H9 (cell line): ENCODE measurements at regions not wholly inside any gene's neighbourhood (a gene's known extent, or its start where the extent isn't known, plus 50 kb on each side); places are given as distances from the start of the nearest gene placed in this dataset.

Experiments
- DNase-seq: peaks from one replicate; pipeline ENCODE4 v3.0.0-alpha.2; 2017
- H2AFZ ChIP-seq: one replicate; pipeline ENCODE4 v1.6.1; 2013; ENCODE audit warnings: mild to moderate bottlenecking, low read length, control low read depth, moderate library complexity
- H2AK5ac ChIP-seq: 2 replicates; pipeline ENCODE4 v1.6.1; 2013; ENCODE audit warnings: low read length, control low read depth, mixed read lengths; ENCODE audit not compliant: insufficient read length
- H2BK120ac ChIP-seq: one replicate; pipeline ENCODE4 v1.6.1; 2013; ENCODE audit warnings: low read depth, mild to moderate bottlenecking, low read length, control low read depth, inconsistent platforms; ENCODE audit not compliant: poor library complexity, severe bottlenecking
- H2BK12ac ChIP-seq: 2 replicates; pipeline ENCODE4 v1.6.1; 2013; ENCODE audit warnings: low read length, control low read depth, mixed read lengths, low read depth; ENCODE audit not compliant: insufficient read length
- H2BK15ac ChIP-seq: 2 replicates; pipeline ENCODE4 v1.6.1; 2013; ENCODE audit warnings: low read depth, low read length, control low read depth
- H2BK20ac ChIP-seq: one replicate; pipeline ENCODE4 v1.6.1; 2013; ENCODE audit warnings: low read depth, mild to moderate bottlenecking, low read length, control low read depth, inconsistent platforms; ENCODE audit not compliant: poor library complexity, severe bottlenecking
- H2BK5ac ChIP-seq: 2 replicates; pipeline ENCODE4 v1.6.1; 2013; ENCODE audit warnings: low read length, control low read depth, mixed read lengths; ENCODE audit not compliant: insufficient read length
- H3K14ac ChIP-seq: 2 replicates; pipeline ENCODE4 v1.6.1; 2013; ENCODE audit warnings: low read length, control low read depth; ENCODE audit not compliant: insufficient read depth
- H3K18ac ChIP-seq: 2 replicates; pipeline ENCODE4 v1.6.1; 2013; ENCODE audit warnings: low read depth, mild to moderate bottlenecking, mixed read lengths, low read length, control low read depth; ENCODE audit not compliant: insufficient read length
- H3K23ac ChIP-seq: 2 replicates; pipeline ENCODE4 v1.6.1; 2013; ENCODE audit warnings: low read length, control low read depth, mixed read lengths, low read depth; ENCODE audit not compliant: insufficient read length
- H3K23me2 ChIP-seq: 2 replicates; pipeline ENCODE4 v1.6.1; 2013; ENCODE audit warnings: low read depth, mild to moderate bottlenecking, mixed read lengths, low read length, control low read depth; ENCODE audit not compliant: insufficient read length, poor library complexity, severe bottlenecking
- H3K27ac ChIP-seq: 2 replicates; pipeline ENCODE4 v1.5.1; 2013; ENCODE audit warnings: low read length, control low read depth, mixed read lengths, low read depth; ENCODE audit not compliant: insufficient read length
- H3K27me3 ChIP-seq: 2 replicates; pipeline ENCODE4 v1.6.1; 2013; ENCODE audit warnings: low read length, control low read depth, inconsistent platforms; ENCODE audit not compliant: insufficient read depth
- H3K4ac ChIP-seq: 2 replicates; pipeline ENCODE4 v1.6.1; 2013; ENCODE audit warnings: low read depth, mild to moderate bottlenecking, control low read depth, inconsistent platforms, low read length, moderate library complexity
- H3K4me1 ChIP-seq: 2 replicates; pipeline ENCODE4 v1.6.1; 2013; ENCODE audit warnings: low read length, control low read depth, inconsistent platforms; ENCODE audit not compliant: insufficient read depth
- H3K4me2 ChIP-seq: 2 replicates; pipeline ENCODE4 v1.6.1; 2013; ENCODE audit warnings: low read length, control low read depth, mixed read lengths; ENCODE audit not compliant: insufficient read length, insufficient read depth
- H3K56ac ChIP-seq: 2 replicates; pipeline ENCODE4 v1.6.1; 2013; ENCODE audit warnings: low read depth, mild to moderate bottlenecking, mixed read lengths, low read length, control low read depth; ENCODE audit not compliant: insufficient read length
- H3K79me1 ChIP-seq: 2 replicates; pipeline ENCODE4 v1.6.1; 2013; ENCODE audit warnings: low read depth, mild to moderate bottlenecking, moderate library complexity, low read length, control low read depth, inconsistent platforms; ENCODE audit not compliant: insufficient read depth, poor library complexity, severe bottlenecking
- H3K79me2 ChIP-seq: 2 replicates; pipeline ENCODE4 v1.6.1; 2013; ENCODE audit warnings: low read length, control low read depth, inconsistent platforms; ENCODE audit not compliant: insufficient read depth
- H3K9ac ChIP-seq: 2 replicates; pipeline ENCODE4 v1.6.1; 2013; ENCODE audit warnings: low read length, control low read depth, mixed read lengths; ENCODE audit not compliant: insufficient read length; ENCODE audit errors: extremely low read depth
- H3K9me3 ChIP-seq: one replicate; pipeline ENCODE4 v1.6.1; 2013; ENCODE audit warnings: low read depth, low read length, inconsistent platforms; ENCODE audit not compliant: control insufficient read depth
- H3T11ph ChIP-seq: one replicate; pipeline ENCODE4 v1.6.1; 2013; ENCODE audit warnings: mild to moderate bottlenecking, low read length, control low read depth, inconsistent platforms
- H4K20me1 ChIP-seq: one replicate; pipeline ENCODE4 v1.6.1; 2013; ENCODE audit not compliant: control insufficient read depth, insufficient read length, insufficient read depth
- H4K5ac ChIP-seq: 2 replicates; pipeline ENCODE4 v1.6.1; 2013; ENCODE audit warnings: low read depth, mild to moderate bottlenecking, mixed read lengths, low read length, control low read depth; ENCODE audit not compliant: insufficient read length
- H4K8ac ChIP-seq: replicated peaks from 2 replicates; pipeline ENCODE4 v1.6.1; 2013; ENCODE audit warnings: low read length, control low read depth, mixed read lengths, low read depth; ENCODE audit not compliant: insufficient read length
- H4K91ac ChIP-seq: 2 replicates; pipeline ENCODE4 v1.6.1; 2013; ENCODE audit warnings: low read depth, mild to moderate bottlenecking, moderate library complexity, mixed read lengths, low read length, control low read depth; ENCODE audit not compliant: insufficient read length
- H3K27ac Mint-ChIP-seq, 3 experiments: 2 replicates in 2 of 3; 3 replicates in 1 of 3; pipeline ENCODE4 v1.8.0; 2020 to 2021; ENCODE audit warnings: mixed read lengths in 3 of 3, mild to moderate bottlenecking in 1 of 3, moderate library complexity in 1 of 3
- H3K27me3 Mint-ChIP-seq: 2 replicates; pipeline ENCODE4 v1.8.0; 2021; ENCODE audit warnings: low read depth, mild to moderate bottlenecking, moderate library complexity, mixed read lengths
- H3K36me3 Mint-ChIP-seq, 3 experiments: 2 replicates in 2 of 3; 3 replicates in 1 of 3; pipeline ENCODE4 v1.8.0; 2020 to 2021; ENCODE audit warnings: low read depth in 3 of 3, mixed read lengths in 3 of 3; ENCODE audit not compliant: insufficient read depth in 1 of 3
- H3K4me1 Mint-ChIP-seq, 2 experiments: 2 replicates each; pipeline ENCODE4 v1.8.0; 2020; ENCODE audit warnings: mixed read lengths in 2 of 2
- H3K4me3 Mint-ChIP-seq, 2 experiments: 2 replicates in 1 of 2; 3 replicates in 1 of 2; pipeline ENCODE4 v1.8.0; 2020 to 2021; ENCODE audit warnings: mild to moderate bottlenecking in 2 of 2, mixed read lengths in 2 of 2, moderate library complexity in 1 of 2
- H3K9me3 Mint-ChIP-seq, 2 experiments: 2 replicates in 1 of 2; 3 replicates in 1 of 2; pipeline ENCODE4 v1.8.0; 2020; ENCODE audit warnings: mild to moderate bottlenecking in 2 of 2, mixed read lengths in 2 of 2, moderate library complexity in 1 of 2
- TF ChIP-seq, protein P1 (sequence below): fragments of 200-600 bp; sonication (generic); conservative IDR thresholded peaks from 3 replicates; pipeline ENCODE4 v1.8.0; 2021; ENCODE audit warnings: antibody characterized with exemption, mild to moderate bottlenecking

GRCh38 chr2:199015072-199015471 lies 442.7 kb downstream of the SATB2 start:
- H2BK12ac ChIP-seq = no peak overlapping the region
- H3K79me1 ChIP-seq = no peaks in the 10 kb centered on the region
- no peak overlapping the region for H4K91ac ChIP-seq
- no peak overlapping the region for H3K4me2 ChIP-seq
- no peaks in the 10 kb centered on the region for H3K9me3 ChIP-seq
- H3K79me2 ChIP-seq = no peaks in the 10 kb centered on the region
- no peak for DNase-seq
- H3K27me3 Mint-ChIP-seq = no peaks in the 10 kb centered on the region
- H3K23me2 ChIP-seq = no peaks in the 10 kb centered on the region
- no peaks in the 10 kb centered on the region for H3K36me3 Mint-ChIP-seq
- H2AFZ ChIP-seq = no peak overlapping the region
- no peak overlapping the region for H2BK120ac ChIP-seq
- H4K5ac ChIP-seq = no peak overlapping the region
- no peaks in the 10 kb centered on the region for H4K20me1 ChIP-seq
- H3K56ac ChIP-seq = no peak overlapping the region
- H2BK20ac ChIP-seq = no peak overlapping the region
- no peak overlapping the region for H2BK5ac ChIP-seq
- no peak overlapping the region for H3K14ac ChIP-seq
- H3K9me3 Mint-ChIP-seq = no peaks in the 10 kb centered on the region
- H3K4me1 Mint-ChIP-seq = peaks cover 2 to 11% of the 10 kb centered on the region in 2 experiments
- no peak overlapping the region for H3K4ac ChIP-seq
- H3K9ac ChIP-seq = no peak overlapping the region
- no peak overlapping the region for H3K18ac ChIP-seq
- H3K27me3 ChIP-seq = no peaks in the 10 kb centered on the region
- no peak overlapping the region for H3T11ph ChIP-seq
- peaks cover 3% of the 10 kb centered on the region; the same call in 1 of the 2 replicates for H3K4me1 ChIP-seq
- no peak overlapping the region for H3K27ac ChIP-seq
- H3K23ac ChIP-seq = no peak overlapping the region
- no peak overlapping the region for H4K8ac ChIP-seq
- H3K27ac Mint-ChIP-seq = no peak overlapping the region
- H2AK5ac ChIP-seq = no peak overlapping the region
- no peak overlapping the region for H3K4me3 Mint-ChIP-seq
- H2BK15ac ChIP-seq = no peak overlapping the region
- TF ChIP-seq, protein P1, sequence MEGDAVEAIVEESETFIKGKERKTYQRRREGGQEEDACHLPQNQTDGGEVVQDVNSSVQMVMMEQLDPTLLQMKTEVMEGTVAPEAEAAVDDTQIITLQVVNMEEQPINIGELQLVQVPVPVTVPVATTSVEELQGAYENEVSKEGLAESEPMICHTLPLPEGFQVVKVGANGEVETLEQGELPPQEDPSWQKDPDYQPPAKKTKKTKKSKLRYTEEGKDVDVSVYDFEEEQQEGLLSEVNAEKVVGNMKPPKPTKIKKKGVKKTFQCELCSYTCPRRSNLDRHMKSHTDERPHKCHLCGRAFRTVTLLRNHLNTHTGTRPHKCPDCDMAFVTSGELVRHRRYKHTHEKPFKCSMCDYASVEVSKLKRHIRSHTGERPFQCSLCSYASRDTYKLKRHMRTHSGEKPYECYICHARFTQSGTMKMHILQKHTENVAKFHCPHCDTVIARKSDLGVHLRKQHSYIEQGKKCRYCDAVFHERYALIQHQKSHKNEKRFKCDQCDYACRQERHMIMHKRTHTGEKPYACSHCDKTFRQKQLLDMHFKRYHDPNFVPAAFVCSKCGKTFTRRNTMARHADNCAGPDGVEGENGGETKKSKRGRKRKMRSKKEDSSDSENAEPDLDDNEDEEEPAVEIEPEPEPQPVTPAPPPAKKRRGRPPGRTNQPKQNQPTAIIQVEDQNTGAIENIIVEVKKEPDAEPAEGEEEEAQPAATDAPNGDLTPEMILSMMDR = no peak
